A673 (cell line): ENCODE measurements at regions not wholly inside any gene's neighbourhood (a gene's known extent, or its start where the extent isn't known, plus 50 kb on each side); places are given as distances from the start of the nearest gene placed in this dataset.

Experiments used
- BruUV-seq: library from RNA; stranded (reverse); fragments of 400-500 nt; replicated peaks from 2 replicates; lab custom pipeline; 2021; lab: Mats Ljungman, UMichigan
- CTCF ChIA-PET: fragments of 300-600 bp; sonication (Branson Sonifier 250); formaldehyde crosslinking; loops from one replicate; lab custom pipeline; 2022; ENCODE audit warnings: antibody characterized with exemption; lab: Charles Lee
- POLR2A ChIA-PET: fragments of 300-600 bp; sonication (Branson Sonifier 250); formaldehyde crosslinking; loops from one replicate; lab custom pipeline; 2022; ENCODE audit warnings: antibody characterized with exemption; ENCODE audit not compliant: low non-redundant PET; lab: Charles Lee
- DNase-seq: peaks from one replicate; pipeline ENCODE4 v3.0.0-alpha.2; 2015; ENCODE audit warnings: low spot score
- H3K27ac ChIP-seq: fragments of 200-600 bp; sonication (generic); 2 replicates; pipeline ENCODE4 v1.5.1; 2016; ENCODE audit warnings: mixed run types, low read depth, mild to moderate bottlenecking, mixed read lengths, antibody characterized with exemption, low read length; ENCODE audit not compliant: poor library complexity, severe bottlenecking
- H3K27me3 ChIP-seq: fragments of 200-600 bp; sonication (generic); replicated peaks from 2 replicates; pipeline ENCODE4 v1.6.1; 2017; ENCODE audit warnings: mixed run types, low read depth, mild to moderate bottlenecking, mixed read lengths, antibody characterized with exemption, low read length; ENCODE audit not compliant: insufficient read depth, poor library complexity
- H3K36me3 ChIP-seq: fragments of 200-600 bp; sonication (generic); 2 replicates; pipeline ENCODE4 v1.6.1; 2016; ENCODE audit warnings: mixed run types, mild to moderate bottlenecking, mixed read lengths, antibody characterized with exemption, low read length; ENCODE audit not compliant: insufficient read depth, poor library complexity, severe bottlenecking
- H3K4me1 ChIP-seq: fragments of 200-600 bp; sonication (generic); 2 replicates; pipeline ENCODE4 v1.6.1; 2017; ENCODE audit warnings: mixed run types, mild to moderate bottlenecking, mixed read lengths, antibody characterized with exemption, low read length; ENCODE audit not compliant: insufficient read depth, poor library complexity, severe bottlenecking
- H3K4me3 ChIP-seq: fragments of 200-600 bp; sonication (generic); 2 replicates; pipeline ENCODE4 v1.5.1; 2016; ENCODE audit warnings: low read depth, mixed run types, mild to moderate bottlenecking, mixed read lengths, low read length; ENCODE audit not compliant: poor library complexity, severe bottlenecking
- H3K9me3 ChIP-seq: fragments of 200-600 bp; sonication (generic); 2 replicates; pipeline ENCODE4 v1.6.1; 2016; ENCODE audit warnings: mixed run types, low read depth, mild to moderate bottlenecking, mixed read lengths, antibody characterized with exemption, low read length; ENCODE audit not compliant: poor library complexity, severe bottlenecking
- EZH2 ChIP-seq: fragments of 200-600 bp; sonication (generic); IDR thresholded peaks from 2 replicates; pipeline ENCODE4 v1.6.1; 2017; ENCODE audit warnings: borderline replicate concordance, low read depth, mild to moderate bottlenecking, mixed read lengths, antibody characterized with exemption, low read length; ENCODE audit not compliant: poor library complexity, severe bottlenecking
- intact Hi-C: fragments of 100-400 bp; cut with micrococcal nuclease; formaldehyde crosslinking; loops from one replicate; pipeline ENCODE4 v1.10.0; 2022; ENCODE audit not compliant: unreplicated experiment
- TF ChIP-seq, protein P1 (sequence below): fragments of 300-800, 200-600 bp; sonication (generic); conservative IDR thresholded peaks from 2 replicates; pipeline ENCODE4 v1.5.1; 2017; ENCODE audit warnings: low read depth, mild to moderate bottlenecking, antibody characterized with exemption, low read length, moderate library complexity, mixed read lengths

- ChIA-PET POLR2A (no interaction called here), CTCF (no interaction called here)
- no peak for DNase-seq
- Histone ChIP-seq H3K27ac (no peak overlapping the region), H3K36me3 (no peaks in the 10 kb centered on the region), H3K9me3 (no peaks in the 10 kb centered on the region), H3K4me1 (no peaks in the 10 kb centered on the region), H3K4me3 (no peak overlapping the region), H3K27me3 (no peaks in the 10 kb centered on the region)
- TF ChIP-seq, protein P1, sequence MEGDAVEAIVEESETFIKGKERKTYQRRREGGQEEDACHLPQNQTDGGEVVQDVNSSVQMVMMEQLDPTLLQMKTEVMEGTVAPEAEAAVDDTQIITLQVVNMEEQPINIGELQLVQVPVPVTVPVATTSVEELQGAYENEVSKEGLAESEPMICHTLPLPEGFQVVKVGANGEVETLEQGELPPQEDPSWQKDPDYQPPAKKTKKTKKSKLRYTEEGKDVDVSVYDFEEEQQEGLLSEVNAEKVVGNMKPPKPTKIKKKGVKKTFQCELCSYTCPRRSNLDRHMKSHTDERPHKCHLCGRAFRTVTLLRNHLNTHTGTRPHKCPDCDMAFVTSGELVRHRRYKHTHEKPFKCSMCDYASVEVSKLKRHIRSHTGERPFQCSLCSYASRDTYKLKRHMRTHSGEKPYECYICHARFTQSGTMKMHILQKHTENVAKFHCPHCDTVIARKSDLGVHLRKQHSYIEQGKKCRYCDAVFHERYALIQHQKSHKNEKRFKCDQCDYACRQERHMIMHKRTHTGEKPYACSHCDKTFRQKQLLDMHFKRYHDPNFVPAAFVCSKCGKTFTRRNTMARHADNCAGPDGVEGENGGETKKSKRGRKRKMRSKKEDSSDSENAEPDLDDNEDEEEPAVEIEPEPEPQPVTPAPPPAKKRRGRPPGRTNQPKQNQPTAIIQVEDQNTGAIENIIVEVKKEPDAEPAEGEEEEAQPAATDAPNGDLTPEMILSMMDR = no peak
- TF ChIP-seq EZH2 = no peak
- intact Hi-C loops = no loop called here
- no TSS peak for BruUV-seq
These were observed 1558.6 kb downstream of the NCAM2 start for GRCh38 chr21:22556829-22557228.

- TF ChIP-seq EZH2 = no peak
- TF ChIP-seq, protein P1 = no peak
- no peak for DNase-seq
- no peaks in the 10 kb centered on the region for H3K9me3 ChIP-seq
- CTCF ChIA-PET = no interaction called here
- H3K4me3 ChIP-seq = no peak overlapping the region
- no peaks in the 10 kb centered on the region for H3K4me1 ChIP-seq
- BruUV-seq = no TSS peak
- POLR2A ChIA-PET = no interaction called here
- intact Hi-C loops = no loop called here
- no peaks in the 10 kb centered on the region for H3K36me3 ChIP-seq
- H3K27ac ChIP-seq = no peak overlapping the region
- no peaks in the 10 kb centered on the region for H3K27me3 ChIP-seq
These were observed 1563.7 kb downstream of the NCAM2 start for GRCh38 chr21:22561946-22562345.

- no peaks in the 10 kb centered on the region for H3K36me3 ChIP-seq
- no peak overlapping the region for H3K27ac ChIP-seq
- peaks cover 12% of the 10 kb centered on the region for H3K4me1 ChIP-seq
- DNase-seq = no peak
- CTCF ChIA-PET = no interaction called here
- no peaks in the 10 kb centered on the region for H3K9me3 ChIP-seq
- intact Hi-C loops = loop anchor here (10.0 kb wide), 1 partner anchor 159 kb away; no protein-coding TSS in a partner anchor
- H3K27me3 ChIP-seq = no peaks in the 10 kb centered on the region
- TF ChIP-seq EZH2 = no peak
- TF ChIP-seq, protein P1 = no peak
- BruUV-seq = no TSS peak
- POLR2A ChIA-PET = no interaction called here
- no peak overlapping the region for H3K4me3 ChIP-seq
These were observed 1575.6 kb downstream of the NCAM2 start for GRCh38 chr21:22573834-22574233.
